ENCODE measurements at regions not wholly inside any gene's neighbourhood (a gene's known extent, or its start where the extent isn't known, plus 50 kb on each side); places are given as distances from the start of the nearest gene placed in this dataset.

DNA sequence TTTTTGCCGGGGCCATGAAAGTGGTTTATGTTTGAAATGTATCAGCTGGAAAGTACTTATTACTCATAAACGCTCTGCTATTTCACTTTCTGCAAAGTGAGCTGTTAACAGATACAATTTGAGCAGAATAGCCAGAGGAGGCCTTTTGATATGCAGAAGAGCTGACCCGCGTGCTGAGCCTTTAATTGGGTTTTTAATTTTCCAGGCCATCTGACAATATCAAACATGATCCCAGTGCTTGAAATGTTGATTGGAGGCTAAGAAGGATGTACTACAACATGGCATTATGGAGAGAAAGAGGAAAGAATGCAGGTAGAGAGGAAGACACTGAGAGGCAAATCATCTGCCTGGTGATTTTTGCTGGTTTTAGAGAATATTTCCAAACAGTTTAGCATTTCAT lies 261.3 kb upstream of the MEIS2 start:
- TF ChIP-seq CTCF (IDR thresholded peaks at IDR 0.05) (no peak), EP300 (IDR thresholded peaks at IDR 0.05; ENCODE audit: low read depth) (no peak)
